NCI-H446 (cell line): ENCODE measurements at regions not wholly inside any gene's neighbourhood (a gene's known extent, or its start where the extent isn't known, plus 50 kb on each side); places are given as distances from the start of the nearest gene placed in this dataset.

ENCODE experiments used
- DNase-seq, 2 experiments: peaks; one replicate each; lab custom pipeline; 2025; lab: John Stamatoyannopoulos, UW

- no peak for DNase-seq
Measured at GRCh38 chr13:34553376-34553775, 388.7 kb upstream of the NBEA start.

- no peak for DNase-seq
Measured at GRCh38 chr13:34555988-34556387, 386.1 kb upstream of the NBEA start.

GRCh38 chr13:34561033-34561432 lies 381.0 kb upstream of the NBEA start:
- DNase-seq = no peak

GRCh38 chr13:34567597-34567996 lies 374.5 kb upstream of the NBEA start:
- no peak for DNase-seq

GRCh38 chr13:34570698-34571353 lies 371.2 kb upstream of the NBEA start:
- peak in 1 of 2 experiments; percentile 20 for DNase-seq

GRCh38 chr13:34571716-34572115 lies 370.4 kb upstream of the NBEA start:
- DNase-seq = no peak

- DNase-seq = no peak
Measured at GRCh38 chr13:34577051-34577450, 365.0 kb upstream of the NBEA start.

- DNase-seq = no peak
Measured at GRCh38 chr13:34578471-34578870, 363.6 kb upstream of the NBEA start.

GRCh38 chr13:34578917-34579316 lies 363.2 kb upstream of the NBEA start:
- no peak for DNase-seq

- DNase-seq = peak in 1 of 2 experiments; percentile 30
Measured at GRCh38 chr13:34583181-34583580, 358.9 kb upstream of the NBEA start.

- peak in 1 of 2 experiments; percentile 63 for DNase-seq
Measured at GRCh38 chr13:34587576-34587975, 354.5 kb upstream of the NBEA start.

GRCh38 chr13:34588362-34588761 lies 353.7 kb upstream of the NBEA start:
- no peak for DNase-seq

- DNase-seq = no peak
Measured at GRCh38 chr13:34589581-34589980, 352.5 kb upstream of the NBEA start.

- peak in 1 of 2 experiments; percentile 12 for DNase-seq
Measured at GRCh38 chr13:34591129-34591528, 350.9 kb upstream of the NBEA start.

GRCh38 chr13:34591900-34592529 lies 350.1 kb upstream of the NBEA start:
- DNase-seq = peak; percentile 34 to 62

- no peak for DNase-seq
Measured at GRCh38 chr13:34593658-34594057, 348.4 kb upstream of the NBEA start.

GRCh38 chr13:34594507-34594906 lies 347.6 kb upstream of the NBEA start:
- DNase-seq = no peak

- DNase-seq = no peak
Measured at GRCh38 chr13:34608331-34608730, 333.7 kb upstream of the NBEA start.

- peak in 1 of 2 experiments; percentile 11 for DNase-seq
Measured at GRCh38 chr13:34611671-34612070, 330.4 kb upstream of the NBEA start.

- peak in 1 of 2 experiments; percentile 30 for DNase-seq
Measured at GRCh38 chr13:34617473-34618083, 324.5 kb upstream of the NBEA start.

- no peak for DNase-seq
Measured at GRCh38 chr13:34618654-34619053, 323.4 kb upstream of the NBEA start.

- no peak for DNase-seq
Measured at GRCh38 chr13:34619326-34619725, 322.7 kb upstream of the NBEA start.

- DNase-seq = no peak
Measured at GRCh38 chr13:34620074-34620850, 321.8 kb upstream of the NBEA start.
